Peyer's patch (tissue), 4 donors: ENCODE measurements at regions not wholly inside any gene's neighbourhood (a gene's known extent, or its start where the extent isn't known, plus 50 kb on each side); places are given as distances from the start of the nearest gene placed in this dataset.
"Not testable (repeated sequence)": the region's sequence is repeated elsewhere in the genome, so short reads cannot be mapped to it uniquely, and the experiment has no call there.

Experiments used
- CTCF ChIP-seq, 6 experiments: fragments of 450-650 bp in 4 of 6; fragments of 200-600 bp in 2 of 6; sonication (generic) in 1 of 6; IDR thresholded peaks; one replicate each; pipeline ENCODE4 v1.5.1; 2017 to 2019; ENCODE audit warnings: antibody characterized with exemption in 6 of 6, mild to moderate bottlenecking in 3 of 6, moderate library complexity in 1 of 6
- POLR2A ChIP-seq, 2 donors: fragments of 450-650 bp; IDR thresholded peaks; one replicate each; pipeline ENCODE4 v1.5.1; 2017; ENCODE audit warnings: antibody characterized with exemption in 2 of 2, mild to moderate bottlenecking in 2 of 2, moderate library complexity in 2 of 2

- TF ChIP-seq CTCF, POLR2A (IDR thresholded peaks at IDR 0.05): not testable (repeated sequence)
These were observed 88.1 kb upstream of the LRPAP1 start for GRCh38 chr4:3620365-3620764.
